ENCODE measurements at regions not wholly inside any gene's neighbourhood (a gene's known extent, or its start where the extent isn't known, plus 50 kb on each side); places are given as distances from the start of the nearest gene placed in this dataset.

- no peak for DNase-seq
- H3K27me3 Mint-ChIP-seq: no peaks in the 10 kb centered on the region
- no peak overlapping the region for H3K4me3 Mint-ChIP-seq
- no peak for ATAC-seq
- H3K9me3 Mint-ChIP-seq: peaks cover under 1% of the 10 kb centered on the region
- H3K27ac Mint-ChIP-seq: no peak overlapping the region
- no peaks in the 10 kb centered on the region for H3K4me1 Mint-ChIP-seq
- H3K36me3 Mint-ChIP-seq (ENCODE audit: low read depth): no peaks in the 10 kb centered on the region
These were observed 282.3 kb downstream of the CNTN3 start for GRCh38 chr3:74332165-74332564.

- H3K27ac Mint-ChIP-seq: no peak overlapping the region
- H3K27me3 Mint-ChIP-seq: no peaks in the 10 kb centered on the region
- no peak overlapping the region for H3K4me3 Mint-ChIP-seq
- DNase-seq (no peak), ATAC-seq (no peak)
- no peaks in the 10 kb centered on the region for H3K4me1 Mint-ChIP-seq
- no peaks in the 10 kb centered on the region for H3K36me3 Mint-ChIP-seq (ENCODE audit: low read depth)
- H3K9me3 Mint-ChIP-seq: no peaks in the 10 kb centered on the region
These were observed 282.7 kb downstream of the CNTN3 start for GRCh38 chr3:74331711-74332110.

- DNase-seq (no peak), ATAC-seq (no peak)
- Mint-ChIP-seq H3K36me3 (ENCODE audit: low read depth) (no peaks in the 10 kb centered on the region), H3K27ac (no peak overlapping the region), H3K9me3 (no peaks in the 10 kb centered on the region), H3K4me1 (no peaks in the 10 kb centered on the region), H3K4me3 (no peak overlapping the region), H3K27me3 (no peaks in the 10 kb centered on the region)
These were observed 285.4 kb downstream of the CNTN3 start for GRCh38 chr3:74329096-74329495.

- no peaks in the 10 kb centered on the region for H3K27me3 Mint-ChIP-seq
- no peaks in the 10 kb centered on the region for H3K36me3 Mint-ChIP-seq (ENCODE audit: low read depth)
- ATAC-seq (no peak), DNase-seq (no peak)
- H3K27ac Mint-ChIP-seq: no peak overlapping the region
- no peak overlapping the region for H3K4me3 Mint-ChIP-seq
- no peaks in the 10 kb centered on the region for H3K4me1 Mint-ChIP-seq
- no peaks in the 10 kb centered on the region for H3K9me3 Mint-ChIP-seq
These were observed 286.0 kb downstream of the CNTN3 start for GRCh38 chr3:74328435-74328834.

- Mint-ChIP-seq H3K27ac (no peak overlapping the region), H3K27me3 (no peaks in the 10 kb centered on the region), H3K4me3 (no peak overlapping the region), H3K4me1 (no peaks in the 10 kb centered on the region), H3K9me3 (peaks cover 24% of the 10 kb centered on the region), H3K36me3 (ENCODE audit: low read depth) (no peaks in the 10 kb centered on the region)
- DNase-seq (no peak), ATAC-seq (no peak)
These were observed 299.2 kb downstream of the CNTN3 start for GRCh38 chr3:74315291-74315690.

- Mint-ChIP-seq H3K4me1 (no peaks in the 10 kb centered on the region), H3K27ac (no peak overlapping the region), H3K4me3 (no peak overlapping the region), H3K9me3 (peaks cover 24% of the 10 kb centered on the region), H3K27me3 (no peaks in the 10 kb centered on the region), H3K36me3 (ENCODE audit: low read depth) (no peaks in the 10 kb centered on the region)
- no peak for ATAC-seq
- DNase-seq: no peak
These were observed 299.8 kb downstream of the CNTN3 start for GRCh38 chr3:74314696-74315095.

- no peaks in the 10 kb centered on the region for H3K36me3 Mint-ChIP-seq (ENCODE audit: low read depth)
- ATAC-seq (no peak), DNase-seq (no peak)
- H3K27me3 Mint-ChIP-seq: no peaks in the 10 kb centered on the region
- peaks cover 16% of the 10 kb centered on the region for H3K9me3 Mint-ChIP-seq
- H3K27ac Mint-ChIP-seq: no peak overlapping the region
- no peak overlapping the region for H3K4me3 Mint-ChIP-seq
- no peaks in the 10 kb centered on the region for H3K4me1 Mint-ChIP-seq
These were observed 304.7 kb downstream of the CNTN3 start for GRCh38 chr3:74309716-74310115.

GRCh38 chr3:74304424-74304823, 310.0 kb downstream of the CNTN3 start:
- Mint-ChIP-seq H3K36me3 (ENCODE audit: low read depth) (no peaks in the 10 kb centered on the region), H3K9me3 (peaks cover 7% of the 10 kb centered on the region), H3K4me3 (no peak overlapping the region), H3K27me3 (no peaks in the 10 kb centered on the region), H3K4me1 (no peaks in the 10 kb centered on the region), H3K27ac (no peak overlapping the region)
- DNase-seq: no peak
- no peak for ATAC-seq

- DNase-seq: no peak
- H3K27ac Mint-ChIP-seq: no peak overlapping the region
- H3K9me3 Mint-ChIP-seq: peaks cover 7% of the 10 kb centered on the region
- H3K4me1 Mint-ChIP-seq: no peaks in the 10 kb centered on the region
- ATAC-seq: no peak
- no peak overlapping the region for H3K4me3 Mint-ChIP-seq
- H3K27me3 Mint-ChIP-seq: no peaks in the 10 kb centered on the region
- H3K36me3 Mint-ChIP-seq (ENCODE audit: low read depth): no peaks in the 10 kb centered on the region
These were observed 310.7 kb downstream of the CNTN3 start for GRCh38 chr3:74303711-74304110.

GRCh38 chr3:74302969-74303368, 311.5 kb downstream of the CNTN3 start:
- H3K4me3 Mint-ChIP-seq: no peak overlapping the region
- no peak for ATAC-seq

GRCh38 chr3:74302281-74302680, 312.2 kb downstream of the CNTN3 start:
- Mint-ChIP-seq H3K4me1 (no peaks in the 10 kb centered on the region), H3K27ac (no peak overlapping the region), H3K27me3 (no peaks in the 10 kb centered on the region), H3K9me3 (peaks cover 4% of the 10 kb centered on the region), H3K4me3 (no peak overlapping the region), H3K36me3 (ENCODE audit: low read depth) (no peaks in the 10 kb centered on the region)
- DNase-seq (no peak), ATAC-seq (no peak)

More at GRCh38 chr3:74302969-74303368, 311.5 kb downstream of the CNTN3 start:
- Mint-ChIP-seq H3K9me3 (peaks cover 7% of the 10 kb centered on the region), H3K27ac (no peak overlapping the region), H3K4me1 (no peaks in the 10 kb centered on the region), H3K27me3 (no peaks in the 10 kb centered on the region), H3K36me3 (ENCODE audit: low read depth) (no peaks in the 10 kb centered on the region)
- DNase-seq: no peak

- H3K9me3 Mint-ChIP-seq: peaks cover 3% of the 10 kb centered on the region
- H3K4me1 Mint-ChIP-seq: no peaks in the 10 kb centered on the region
- no peak overlapping the region for H3K4me3 Mint-ChIP-seq
- H3K36me3 Mint-ChIP-seq (ENCODE audit: low read depth): no peaks in the 10 kb centered on the region
- no peak for DNase-seq
- H3K27me3 Mint-ChIP-seq: no peaks in the 10 kb centered on the region
- no peak for ATAC-seq
- H3K27ac Mint-ChIP-seq: no peak overlapping the region
These were observed 313.4 kb downstream of the CNTN3 start for GRCh38 chr3:74301056-74301455.

- ATAC-seq (no peak), DNase-seq (no peak)
- H3K27ac Mint-ChIP-seq: no peak overlapping the region
- no peaks in the 10 kb centered on the region for H3K36me3 Mint-ChIP-seq (ENCODE audit: low read depth)
- no peaks in the 10 kb centered on the region for H3K4me1 Mint-ChIP-seq
- H3K27me3 Mint-ChIP-seq: no peaks in the 10 kb centered on the region
- no peak overlapping the region for H3K4me3 Mint-ChIP-seq
- no peaks in the 10 kb centered on the region for H3K9me3 Mint-ChIP-seq
These were observed 319.0 kb downstream of the CNTN3 start for GRCh38 chr3:74295479-74295878.

- Mint-ChIP-seq H3K36me3 (ENCODE audit: low read depth) (no peaks in the 10 kb centered on the region), H3K9me3 (no peaks in the 10 kb centered on the region), H3K27ac (no peak overlapping the region), H3K27me3 (no peaks in the 10 kb centered on the region), H3K4me1 (no peaks in the 10 kb centered on the region), H3K4me3 (no peak overlapping the region)
- DNase-seq (no peak), ATAC-seq (no peak)
These were observed 325.7 kb downstream of the CNTN3 start for GRCh38 chr3:74288761-74289160.

GRCh38 chr3:74287557-74287956, 326.9 kb downstream of the CNTN3 start:
- DNase-seq: no peak
- ATAC-seq: no peak
- Mint-ChIP-seq H3K9me3 (no peaks in the 10 kb centered on the region), H3K27me3 (no peaks in the 10 kb centered on the region), H3K27ac (no peak overlapping the region), H3K4me1 (no peaks in the 10 kb centered on the region), H3K4me3 (no peak overlapping the region), H3K36me3 (ENCODE audit: low read depth) (no peaks in the 10 kb centered on the region)

- H3K27ac Mint-ChIP-seq: no peak overlapping the region
- no peaks in the 10 kb centered on the region for H3K27me3 Mint-ChIP-seq
- no peak for ATAC-seq
- no peak for DNase-seq
- no peaks in the 10 kb centered on the region for H3K4me1 Mint-ChIP-seq
- H3K9me3 Mint-ChIP-seq: peaks cover 10% of the 10 kb centered on the region
- H3K4me3 Mint-ChIP-seq: no peak overlapping the region
- H3K36me3 Mint-ChIP-seq (ENCODE audit: low read depth): no peaks in the 10 kb centered on the region
These were observed 332.3 kb downstream of the CNTN3 start for GRCh38 chr3:74282202-74282601.
